ENCODE measurements at regions not wholly inside any gene's neighbourhood (a gene's known extent, or its start where the extent isn't known, plus 50 kb on each side); places are given as distances from the start of the nearest gene placed in this dataset.
"Not testable (repeated sequence)": the region's sequence is repeated elsewhere in the genome, so short reads cannot be mapped to it uniquely, and the experiment has no call there.

- no peak for DNase-seq (ENCODE audit: low read depth)
These were observed 101.7 kb upstream of the FN1 start for GRCh38 chr2:215537611-215538010.

- no peak for DNase-seq (ENCODE audit: low read depth)
These were observed 100.6 kb upstream of the FN1 start for GRCh38 chr2:215536510-215536909.

GRCh38 chr2:215535741-215536140 is 99.9 kb upstream of the FN1 start:
- no peak for DNase-seq (ENCODE audit: low read depth)

- DNase-seq (ENCODE audit: low read depth): no peak
These were observed 99.3 kb upstream of the FN1 start for GRCh38 chr2:215535125-215535668.

GRCh38 chr2:215533716-215534115 is 97.8 kb upstream of the FN1 start:
- DNase-seq (ENCODE audit: low read depth): not testable (repeated sequence)

GRCh38 chr2:215532844-215533243 is 97.0 kb upstream of the FN1 start:
- no peak for DNase-seq (ENCODE audit: low read depth)

GRCh38 chr2:215531284-215531683 is 95.4 kb upstream of the FN1 start:
- DNase-seq (ENCODE audit: low read depth): no peak

- no peak for DNase-seq (ENCODE audit: low read depth)
These were observed 94.5 kb upstream of the FN1 start for GRCh38 chr2:215530191-215530968.

- DNase-seq (ENCODE audit: low read depth): no peak
These were observed 93.4 kb upstream of the FN1 start for GRCh38 chr2:215529271-215529670.

GRCh38 chr2:215528555-215528954 is 92.7 kb upstream of the FN1 start:
- DNase-seq (ENCODE audit: low read depth): no peak

GRCh38 chr2:215527736-215528135 is 91.9 kb upstream of the FN1 start:
- DNase-seq (ENCODE audit: low read depth): no peak

- no peak for DNase-seq (ENCODE audit: low read depth)
These were observed 90.5 kb upstream of the FN1 start for GRCh38 chr2:215526341-215526740.

- no peak for DNase-seq (ENCODE audit: low read depth)
These were observed 86.4 kb upstream of the FN1 start for GRCh38 chr2:215522237-215522636.

- DNase-seq (ENCODE audit: low read depth): no peak
These were observed 85.2 kb upstream of the FN1 start for GRCh38 chr2:215521031-215521430.

GRCh38 chr2:215517391-215517790 is 81.5 kb upstream of the FN1 start:
- no peak for DNase-seq (ENCODE audit: low read depth)

- DNase-seq (ENCODE audit: low read depth): no peak
These were observed 78.6 kb upstream of the FN1 start for GRCh38 chr2:215514516-215514915.

- DNase-seq (ENCODE audit: low read depth): no peak
These were observed 75.8 kb upstream of the FN1 start for GRCh38 chr2:215511454-215512346.

- no peak for DNase-seq (ENCODE audit: low read depth)
These were observed 72.0 kb upstream of the FN1 start for GRCh38 chr2:215507836-215508235.

GRCh38 chr2:215507136-215507535 is 71.3 kb upstream of the FN1 start:
- DNase-seq (ENCODE audit: low read depth): no peak

- DNase-seq (ENCODE audit: low read depth): no peak
These were observed 70.7 kb upstream of the FN1 start for GRCh38 chr2:215506604-215506990.

- no peak for DNase-seq (ENCODE audit: low read depth)
These were observed 69.3 kb upstream of the FN1 start for GRCh38 chr2:215505044-215505786.

- DNase-seq (ENCODE audit: low read depth): no peak
These were observed 68.7 kb upstream of the FN1 start for GRCh38 chr2:215504547-215504946.

Measured in forelimb muscle (tissue), 1 donor.